B cell (primary cell): ENCODE measurements at regions not wholly inside any gene's neighbourhood (a gene's known extent, or its start where the extent isn't known, plus 50 kb on each side); places are given as distances from the start of the nearest gene placed in this dataset.

Experiments
- ATAC-seq: fragments of 200-7000 bp; cut with Tn5 transposase; one replicate; pipeline ENCODE4 v1.10.0; 2021; ENCODE audit warnings: low read depth, mild to moderate bottlenecking, moderate number of reproducible peaks, moderate library complexity
- CTCF ChIA-PET: fragments of 350-600 bp; sonication (Branson Sonifier 250); formaldehyde crosslinking; loops from one replicate; lab custom pipeline; 2021; ENCODE audit warnings: antibody characterized with exemption, inconsistent platforms; lab: Charles Lee
- POLR2A ChIA-PET: fragments of 350-600 bp; sonication (Branson Sonifier 250); formaldehyde crosslinking; loops from one replicate; lab custom pipeline; 2021; ENCODE audit warnings: antibody characterized with exemption; lab: Charles Lee
- DNase-seq: peaks from one replicate; pipeline ENCODE4 v3.0.0; 2013
- H2AFZ ChIP-seq: 2 replicates; pipeline ENCODE4 v1.6.1; 2012; ENCODE audit warnings: mild to moderate bottlenecking, low read depth, low read length; ENCODE audit not compliant: insufficient read depth, poor library complexity, severe bottlenecking
- H3K27ac ChIP-seq, 2 donors: 1 replicate in 1 of 2; 2 replicates in 1 of 2; pipeline ENCODE4 v1.5.1; 2012 to 2013; ENCODE audit warnings: low read length in 2 of 2, mild to moderate bottlenecking in 2 of 2, moderate library complexity in 1 of 2
- H3K27me3 ChIP-seq, 4 experiments: fragments of 200-600 bp in 1 of 4; sonication (generic) in 1 of 4; replicated peaks in 1 of 4; 1 replicate in 2 of 4; 2 replicates in 2 of 4; pipeline versions ENCODE4 v1.6.1 to v1.7.0; 2013 to 2016; ENCODE audit warnings: low read length in 3 of 4, mild to moderate bottlenecking in 2 of 4, mixed read lengths in 1 of 4, moderate library complexity in 1 of 4; ENCODE audit not compliant: insufficient read depth in 4 of 4, control insufficient read depth in 3 of 4; ENCODE audit errors: control extremely low read depth in 1 of 4
- H3K36me3 ChIP-seq, 2 experiments: replicated peaks in 1 of 2; 1 replicate in 1 of 2; 2 replicates in 1 of 2; pipeline versions ENCODE4 v1.6.1 to v1.7.1; 2013; ENCODE audit warnings: low read length in 1 of 2; ENCODE audit not compliant: insufficient read depth in 2 of 2, control insufficient read depth in 1 of 2; ENCODE audit errors: control extremely low read depth in 1 of 2, extremely low read depth in 1 of 2
- H3K4me1 ChIP-seq, 2 donors: fragments of 200-600 bp in 1 of 2; sonication (generic) in 1 of 2; 1 replicate in 1 of 2; 2 replicates in 1 of 2; pipeline versions ENCODE4 v1.5.1 to v1.6.1; 2013 to 2017; ENCODE audit warnings: low read length in 2 of 2; ENCODE audit not compliant: control insufficient read depth in 2 of 2, insufficient read depth in 2 of 2
- H3K4me2 ChIP-seq: replicated peaks from 2 replicates; pipeline ENCODE3; 2012; ENCODE audit warnings: mild to moderate bottlenecking, low read depth, low read length; ENCODE audit not compliant: poor library complexity, severe bottlenecking
- H3K4me3 ChIP-seq, 5 experiments: fragments of 200-600 bp in 1 of 5; sonication (generic) in 1 of 5; 1 replicate in 3 of 5; 2 replicates in 2 of 5; pipeline versions ENCODE4 v1.5.1 to v1.7.0; 2011 to 2016; ENCODE audit warnings: low read length in 4 of 5, mild to moderate bottlenecking in 4 of 5, low read depth in 2 of 5, control low read depth in 1 of 5, moderate library complexity in 1 of 5; ENCODE audit not compliant: insufficient read depth in 1 of 5; ENCODE audit errors: control extremely low read depth in 1 of 5, extremely low read depth in 1 of 5
- H3K79me2 ChIP-seq: fragments of 200-600 bp; sonication (generic); one replicate; pipeline ENCODE4 v1.6.0; 2016; ENCODE audit warnings: low read length; ENCODE audit not compliant: control insufficient read depth, insufficient read depth
- H3K9ac ChIP-seq: fragments of 200-600 bp; sonication (generic); 2 replicates; pipeline ENCODE4 v1.6.1; 2017; ENCODE audit warnings: mild to moderate bottlenecking, low read length, moderate library complexity
- H3K9me3 ChIP-seq, 3 donors: one replicate each; pipeline versions ENCODE4 v1.6.1 to v1.7.1; 2013; ENCODE audit warnings: low read length in 2 of 3; ENCODE audit not compliant: control insufficient read depth in 2 of 3, insufficient read depth in 1 of 3; ENCODE audit errors: control extremely low read depth in 1 of 3
- H4K20me1 ChIP-seq: 2 replicates; pipeline ENCODE4 v1.6.0; 2012; ENCODE audit warnings: mild to moderate bottlenecking, low read length; ENCODE audit not compliant: insufficient read depth, control insufficient read depth, poor library complexity, severe bottlenecking
- H3K27ac Mint-ChIP-seq: one replicate; pipeline ENCODE4 v1.8.0; 2021; ENCODE audit warnings: mixed read lengths
- H3K27me3 Mint-ChIP-seq: one replicate; pipeline ENCODE4 v1.8.0; 2021; ENCODE audit warnings: mixed read lengths
- H3K4me1 Mint-ChIP-seq: one replicate; pipeline ENCODE4 v1.8.0; 2021; ENCODE audit warnings: mixed read lengths
- H3K4me3 Mint-ChIP-seq: one replicate; pipeline ENCODE4 v1.8.0; 2021; ENCODE audit warnings: mixed read lengths
- H3K9me3 Mint-ChIP-seq: one replicate; pipeline ENCODE4 v1.8.0; 2022; ENCODE audit warnings: mixed read lengths; ENCODE audit not compliant: insufficient read depth
- CTCF ChIP-seq: fragments of 200-600 bp; IDR thresholded peaks from one replicate; pipeline ENCODE4 v1.8.0; 2022; ENCODE audit warnings: antibody characterized with exemption, mild to moderate bottlenecking
- EZH2 ChIP-seq: IDR thresholded peaks from 2 replicates; pipeline ENCODE4 v1.6.1; 2012; ENCODE audit warnings: borderline replicate concordance, low read depth, mild to moderate bottlenecking, moderate library complexity, low read length; ENCODE audit not compliant: insufficient read depth, poor library complexity, severe bottlenecking
- WGBS: methylation state at CpG from one replicate; pipeline ENCODE4 v1.1.5; 2013; ENCODE audit warnings: missing lambda C conversion rate; ENCODE audit not compliant: insufficient coverage; 5-methylcytosine and 5-hydroxymethylcytosine counted together
- intact Hi-C: fragments of 100-400 bp; cut with micrococcal nuclease; formaldehyde crosslinking; loops from one replicate; pipeline ENCODE4 v1.10.0; 2022

DNA sequence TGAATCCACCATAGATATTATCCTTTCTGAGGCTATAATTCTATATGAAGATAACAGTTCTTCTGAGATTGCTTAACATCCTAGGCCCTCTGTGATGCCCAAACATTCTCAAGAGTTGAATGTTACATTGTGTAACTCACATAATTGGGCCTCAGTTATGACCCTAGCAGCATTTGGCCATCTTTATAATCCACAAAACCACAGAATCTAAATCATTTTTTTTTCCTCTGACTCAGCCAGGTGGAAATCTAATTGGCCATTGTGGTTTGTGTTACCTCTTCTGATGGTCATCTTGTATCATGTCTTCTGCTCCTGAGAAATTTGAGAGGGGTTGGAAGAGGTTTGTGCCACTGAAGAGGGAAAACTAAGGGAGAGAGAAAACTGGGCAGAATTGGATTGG lies 99.5 kb downstream of the LINC00237 start:
- Mint-ChIP-seq H3K27ac (no peak overlapping the region), H3K4me3 (no peak overlapping the region), H3K9me3 (no peaks in the 10 kb centered on the region), H3K4me1 (no peaks in the 10 kb centered on the region), H3K27me3 (peaks cover 18% of the 10 kb centered on the region)
- no peak overlapping the region for H2AFZ ChIP-seq
- no peaks in the 10 kb centered on the region for H3K4me1 ChIP-seq
- DNase-seq (no peak), ATAC-seq (no peak)
- peaks cover 0 to 7% (median 0%) of the 10 kb centered on the region in 4 experiments for H3K27me3 ChIP-seq
- no peak overlapping the region for H3K27ac ChIP-seq
- ChIA-PET CTCF (no interaction called here), POLR2A (no interaction called here)
- no peaks in the 10 kb centered on the region for H4K20me1 ChIP-seq
- no peak overlapping the region for H3K4me2 ChIP-seq
- H3K79me2 ChIP-seq: no peaks in the 10 kb centered on the region
- TF ChIP-seq EZH2 (no peak), CTCF (no peak)
- no peaks in the 10 kb centered on the region for H3K9me3 ChIP-seq
- H3K36me3 ChIP-seq: no peaks in the 10 kb centered on the region
- no peak overlapping the region for H3K4me3 ChIP-seq
- intact Hi-C loops: no loop called here
- no peak overlapping the region for H3K9ac ChIP-seq

DNA sequence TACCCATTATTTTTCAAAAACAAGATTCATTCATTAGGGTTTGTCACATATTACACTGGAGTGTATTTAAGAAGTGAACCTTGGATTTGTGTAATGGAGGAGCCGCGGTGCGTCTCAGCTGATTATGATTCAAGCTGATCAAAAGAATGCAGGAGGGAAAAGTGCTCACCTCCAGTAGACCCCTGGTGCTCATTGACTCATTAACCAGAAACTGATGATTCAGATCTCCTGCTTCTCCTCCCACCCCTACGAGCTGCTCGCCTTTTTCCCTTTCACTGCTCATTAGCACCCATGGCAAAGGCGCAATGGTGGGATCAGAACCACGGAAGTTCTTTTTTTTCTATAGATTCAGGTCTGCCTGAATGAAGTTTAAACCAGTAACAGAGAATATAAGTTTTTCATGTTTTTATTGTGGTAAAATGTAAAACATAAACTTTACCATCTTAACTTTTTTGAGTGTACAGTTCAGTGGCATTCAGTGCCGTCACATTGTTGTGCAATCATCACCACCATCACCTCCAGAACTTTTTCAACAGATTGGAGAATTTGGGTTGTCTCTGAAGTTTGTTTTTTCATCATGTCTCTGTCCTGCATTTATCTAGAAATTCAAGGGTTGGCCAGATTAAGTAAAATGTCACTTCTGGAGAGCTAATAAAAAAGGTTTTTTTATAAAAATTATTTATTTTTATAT lies 101.6 kb downstream of the LINC00237 start:
- TF ChIP-seq EZH2 (no peak), CTCF (no peak)
- Histone ChIP-seq H3K4me2 (no peak overlapping the region), H3K4me3 (no peak overlapping the region), H3K36me3 (no peaks in the 10 kb centered on the region), H3K4me1 (no peaks in the 10 kb centered on the region), H3K9me3 (no peaks in the 10 kb centered on the region), H3K79me2 (no peaks in the 10 kb centered on the region), H2AFZ (no peak overlapping the region), H4K20me1 (no peaks in the 10 kb centered on the region), H3K9ac (no peak overlapping the region), H3K27ac (no peak overlapping the region), H3K27me3 (peaks cover 0 to 7% (median 0%) of the 10 kb centered on the region in 4 experiments)
- ATAC-seq: no peak
- 83% methylated on average over 5 of the region's 8 CpGs for WGBS
- no peak overlapping the region for H3K4me3 Mint-ChIP-seq
- H3K4me1 Mint-ChIP-seq: no peaks in the 10 kb centered on the region
- H3K9me3 Mint-ChIP-seq: no peaks in the 10 kb centered on the region
- H3K27ac Mint-ChIP-seq: no peak overlapping the region
- intact Hi-C loops: no loop called here
- POLR2A ChIA-PET: no interaction called here
- CTCF ChIA-PET: no interaction called here
- DNase-seq: no peak
- H3K27me3 Mint-ChIP-seq: peaks cover 18% of the 10 kb centered on the region
